Muscle layer of colon (tissue), 2 donors: ENCODE measurements at regions not wholly inside any gene's neighbourhood (a gene's known extent, or its start where the extent isn't known, plus 50 kb on each side); places are given as distances from the start of the nearest gene placed in this dataset.

Experiments
- H3K27ac ChIP-seq: one replicate; pipeline ENCODE4 v1.7.0; 2013; ENCODE audit warnings: low read depth, mild to moderate bottlenecking, low read length, moderate library complexity
- H3K27me3 ChIP-seq, 2 donors: one replicate each; pipeline ENCODE4 v1.7.0; 2013; ENCODE audit warnings: low read length in 2 of 2, mild to moderate bottlenecking in 2 of 2; ENCODE audit not compliant: insufficient read depth in 2 of 2, control insufficient read depth in 1 of 2
- H3K36me3 ChIP-seq: one replicate; pipeline ENCODE4 v1.7.0; 2013; ENCODE audit warnings: mild to moderate bottlenecking, low read length; ENCODE audit not compliant: insufficient read depth
- H3K4me1 ChIP-seq: one replicate; pipeline ENCODE4 v1.7.0; 2013; ENCODE audit warnings: mild to moderate bottlenecking, low read length; ENCODE audit not compliant: insufficient read depth
- H3K4me3 ChIP-seq, 2 donors: one replicate each; pipeline ENCODE4 v1.7.0; 2013; ENCODE audit warnings: low read length in 2 of 2, low read depth in 1 of 2, mild to moderate bottlenecking in 1 of 2, moderate library complexity in 1 of 2
- H3K9ac ChIP-seq: one replicate; pipeline ENCODE4 v1.7.0; 2013; ENCODE audit warnings: low read length
- H3K9me3 ChIP-seq: one replicate; pipeline ENCODE4 v1.7.0; 2013; ENCODE audit warnings: mild to moderate bottlenecking, low read length
- donor health status: abdominal sarcoma.
- donor health status: Adenocarcinoma of cecum.

GRCh38 chr6:14367296-14367695 is 249.7 kb downstream of the CD83 start:
- H3K36me3 ChIP-seq, result no peaks in the 10 kb centered on the region
- no peak overlapping the region for H3K27ac ChIP-seq
- H3K4me3 ChIP-seq, result no peak overlapping the region
- H3K4me1 ChIP-seq, result no peaks in the 10 kb centered on the region
- no peak overlapping the region for H3K9ac ChIP-seq
- H3K9me3 ChIP-seq, result no peaks in the 10 kb centered on the region
- no peaks in the 10 kb centered on the region for H3K27me3 ChIP-seq

- H3K4me1 ChIP-seq, result no peaks in the 10 kb centered on the region
- no peaks in the 10 kb centered on the region for H3K36me3 ChIP-seq
- H3K9ac ChIP-seq, result no peak overlapping the region
- no peaks in the 10 kb centered on the region for H3K27me3 ChIP-seq
- no peak overlapping the region for H3K4me3 ChIP-seq
- H3K9me3 ChIP-seq, result no peaks in the 10 kb centered on the region
- H3K27ac ChIP-seq, result no peak overlapping the region
These were observed 252.1 kb downstream of the CD83 start for GRCh38 chr6:14369717-14370116.

- H3K27ac ChIP-seq, result no peak overlapping the region
- no peak overlapping the region for H3K9ac ChIP-seq
- no peaks in the 10 kb centered on the region for H3K27me3 ChIP-seq
- H3K36me3 ChIP-seq, result no peaks in the 10 kb centered on the region
- H3K9me3 ChIP-seq, result no peaks in the 10 kb centered on the region
- no peak overlapping the region for H3K4me3 ChIP-seq
- no peaks in the 10 kb centered on the region for H3K4me1 ChIP-seq
These were observed 254.0 kb downstream of the CD83 start for GRCh38 chr6:14371530-14371929.

- H3K36me3 ChIP-seq, result no peaks in the 10 kb centered on the region
- H3K27ac ChIP-seq, result no peak overlapping the region
- no peaks in the 10 kb centered on the region for H3K4me1 ChIP-seq
- no peak overlapping the region for H3K9ac ChIP-seq
- H3K27me3 ChIP-seq, result no peaks in the 10 kb centered on the region
- no peak overlapping the region for H3K4me3 ChIP-seq
- H3K9me3 ChIP-seq, result no peaks in the 10 kb centered on the region
These were observed 255.3 kb downstream of the CD83 start for GRCh38 chr6:14372734-14373489.

GRCh38 chr6:14373648-14374437 is 256.3 kb downstream of the CD83 start:
- Histone ChIP-seq H3K27me3 (no peaks in the 10 kb centered on the region), H3K4me1 (no peaks in the 10 kb centered on the region), H3K4me3 (no peak overlapping the region), H3K27ac (no peak overlapping the region), H3K9ac (no peak overlapping the region), H3K36me3 (no peaks in the 10 kb centered on the region), H3K9me3 (no peaks in the 10 kb centered on the region)

- H3K36me3 ChIP-seq, result no peaks in the 10 kb centered on the region
- no peak overlapping the region for H3K9ac ChIP-seq
- H3K4me1 ChIP-seq, result no peaks in the 10 kb centered on the region
- no peak overlapping the region for H3K4me3 ChIP-seq
- no peak overlapping the region for H3K27ac ChIP-seq
- no peaks in the 10 kb centered on the region for H3K9me3 ChIP-seq
- H3K27me3 ChIP-seq, result no peaks in the 10 kb centered on the region
These were observed 258.4 kb downstream of the CD83 start for GRCh38 chr6:14375930-14376329.

- H3K27ac ChIP-seq, result no peak overlapping the region
- H3K9ac ChIP-seq, result no peak overlapping the region
- no peaks in the 10 kb centered on the region for H3K9me3 ChIP-seq
- H3K4me3 ChIP-seq, result no peak overlapping the region
- H3K4me1 ChIP-seq, result no peaks in the 10 kb centered on the region
- no peaks in the 10 kb centered on the region for H3K27me3 ChIP-seq
- H3K36me3 ChIP-seq, result no peaks in the 10 kb centered on the region
These were observed 262.0 kb downstream of the CD83 start for GRCh38 chr6:14379568-14379967.

GRCh38 chr6:14380086-14380820 is 262.7 kb downstream of the CD83 start:
- Histone ChIP-seq H3K27ac (no peak overlapping the region), H3K9me3 (no peaks in the 10 kb centered on the region), H3K4me3 (no peak overlapping the region), H3K4me1 (no peaks in the 10 kb centered on the region), H3K27me3 (no peaks in the 10 kb centered on the region), H3K36me3 (no peaks in the 10 kb centered on the region), H3K9ac (no peak overlapping the region)

GRCh38 chr6:14380901-14381828 is 263.6 kb downstream of the CD83 start:
- H3K27me3 ChIP-seq, result no peaks in the 10 kb centered on the region
- H3K36me3 ChIP-seq, result no peaks in the 10 kb centered on the region
- H3K4me3 ChIP-seq, result no peak overlapping the region
- H3K4me1 ChIP-seq, result no peaks in the 10 kb centered on the region
- H3K27ac ChIP-seq, result no peak overlapping the region
- no peak overlapping the region for H3K9ac ChIP-seq
- no peaks in the 10 kb centered on the region for H3K9me3 ChIP-seq

- no peak overlapping the region for H3K27ac ChIP-seq
- H3K27me3 ChIP-seq, result no peaks in the 10 kb centered on the region
- no peaks in the 10 kb centered on the region for H3K9me3 ChIP-seq
- H3K9ac ChIP-seq, result no peak overlapping the region
- H3K36me3 ChIP-seq, result no peaks in the 10 kb centered on the region
- H3K4me1 ChIP-seq, result no peaks in the 10 kb centered on the region
- H3K4me3 ChIP-seq, result no peak overlapping the region
These were observed 264.5 kb downstream of the CD83 start for GRCh38 chr6:14381829-14382677.
